ENCODE measurements at regions not wholly inside any gene's neighbourhood (a gene's known extent, or its start where the extent isn't known, plus 50 kb on each side); places are given as distances from the start of the nearest gene placed in this dataset.
"Not testable (repeated sequence)": the region's sequence is repeated elsewhere in the genome, so short reads cannot be mapped to it uniquely, and the experiment has no call there.

- no peak overlapping the region for H3K4me3 ChIP-seq (ENCODE audit: low read depth, low read length)
- H3K27me3 ChIP-seq (ENCODE audit: control insufficient read depth, insufficient read depth, low read length), result no peaks in the 10 kb centered on the region
- no peak for DNase-seq (ENCODE audit: low read depth)
- H3K36me3 ChIP-seq (ENCODE audit: control insufficient read depth, insufficient read depth, low read length), result no peaks in the 10 kb centered on the region
- no peak for FAIRE-seq
- no peak for TF ChIP-seq CTCF (IDR thresholded peaks at IDR 0.05; ENCODE audit: insufficient read depth, low read length, severe bottlenecking)
Observed at GRCh38 chr6:141764388-141764787, 368.3 kb upstream of the GJE1 start.

- DNase-seq (ENCODE audit: low read depth), result no peak
- H3K4me3 ChIP-seq (ENCODE audit: low read depth, low read length), result no peak overlapping the region
- no peaks in the 10 kb centered on the region for H3K27me3 ChIP-seq (ENCODE audit: control insufficient read depth, insufficient read depth, low read length)
- no peak for TF ChIP-seq CTCF (IDR thresholded peaks at IDR 0.05; ENCODE audit: insufficient read depth, low read length, severe bottlenecking)
- peak; percentile 50 for FAIRE-seq
- H3K36me3 ChIP-seq (ENCODE audit: control insufficient read depth, insufficient read depth, low read length), result no peaks in the 10 kb centered on the region
Observed at GRCh38 chr6:141758430-141758829, 374.3 kb upstream of the GJE1 start.

GRCh38 chr6:141753180-141753579, 379.5 kb upstream of the GJE1 start:
- no peak overlapping the region for H3K4me3 ChIP-seq (ENCODE audit: low read depth, low read length)
- DNase-seq (ENCODE audit: low read depth), result no peak
- no peak for TF ChIP-seq CTCF (IDR thresholded peaks at IDR 0.05; ENCODE audit: insufficient read depth, low read length, severe bottlenecking)
- no peaks in the 10 kb centered on the region for H3K36me3 ChIP-seq (ENCODE audit: control insufficient read depth, insufficient read depth, low read length)
- H3K27me3 ChIP-seq (ENCODE audit: control insufficient read depth, insufficient read depth, low read length), result no peaks in the 10 kb centered on the region
- no peak for FAIRE-seq

- DNase-seq (ENCODE audit: low read depth) (no peak), FAIRE-seq (no peak)
- H3K27me3 ChIP-seq (ENCODE audit: control insufficient read depth, insufficient read depth, low read length), result no peaks in the 10 kb centered on the region
- TF ChIP-seq CTCF (IDR thresholded peaks at IDR 0.05; ENCODE audit: insufficient read depth, low read length, severe bottlenecking), result no peak
- H3K4me3 ChIP-seq (ENCODE audit: low read depth, low read length), result no peak overlapping the region
- H3K36me3 ChIP-seq (ENCODE audit: control insufficient read depth, insufficient read depth, low read length), result no peaks in the 10 kb centered on the region
Observed at GRCh38 chr6:141752677-141753076, 380.0 kb upstream of the GJE1 start.

- H3K27me3 ChIP-seq (ENCODE audit: control insufficient read depth, insufficient read depth, low read length); FAIRE-seq; DNase-seq (ENCODE audit: low read depth); H3K36me3 ChIP-seq (ENCODE audit: control insufficient read depth, insufficient read depth, low read length); H3K4me3 ChIP-seq (ENCODE audit: low read depth, low read length): not testable (repeated sequence)
Observed at GRCh38 chr6:141746324-141746723, 386.4 kb upstream of the GJE1 start.

GRCh38 chr6:141744971-141745370, 387.8 kb upstream of the GJE1 start:
- no peak for DNase-seq (ENCODE audit: low read depth)
- no peak for TF ChIP-seq CTCF (IDR thresholded peaks at IDR 0.05; ENCODE audit: insufficient read depth, low read length, severe bottlenecking)
- no peaks in the 10 kb centered on the region for H3K27me3 ChIP-seq (ENCODE audit: control insufficient read depth, insufficient read depth, low read length)
- H3K36me3 ChIP-seq (ENCODE audit: control insufficient read depth, insufficient read depth, low read length), result no peaks in the 10 kb centered on the region
- no peak for FAIRE-seq
- H3K4me3 ChIP-seq (ENCODE audit: low read depth, low read length), result no peak overlapping the region

Measured in bronchial epithelial cell (primary cell).